Lower leg skin (tissue), 4 donors: ENCODE measurements at regions not wholly inside any gene's neighbourhood (a gene's known extent, or its start where the extent isn't known, plus 50 kb on each side); places are given as distances from the start of the nearest gene placed in this dataset.

Source experiments
- DNase-seq, 2 donors: peaks; one replicate each; pipeline ENCODE4 v3.0.0-alpha.2; 2019; ENCODE audit warnings: low spot score in 2 of 2
- H3K4me3 ChIP-seq: fragments of 200-600 bp; sonication (generic); 2 replicates; pipeline ENCODE4 v1.5.1; 2017; ENCODE audit warnings: mild to moderate bottlenecking, low read depth; ENCODE audit not compliant: poor library complexity, severe bottlenecking
- POLR2A ChIP-seq, 2 donors: fragments of 450-650 bp; IDR thresholded peaks; one replicate each; pipeline ENCODE4 v1.6.1; 2016 to 2017; ENCODE audit warnings: antibody characterized with exemption in 2 of 2, mild to moderate bottlenecking in 1 of 2, moderate library complexity in 1 of 2
- WGBS, 2 donors: methylation state at CpG; one replicate each; pipeline ENCODE4 v1.1.5; 2018; 5-methylcytosine and 5-hydroxymethylcytosine counted together
- intact Hi-C: fragments of 100-400 bp; cut with DNase I; formaldehyde crosslinking; loops from one replicate; pipeline ENCODE4 v1.15.0; 2023; ENCODE audit warnings: low total_unique reads
- TF ChIP-seq, protein P1 (sequence below), 3 donors: fragments of 450-650 bp; IDR thresholded peaks; one replicate each; pipeline ENCODE4 v1.5.1; 2016; ENCODE audit warnings: antibody characterized with exemption in 3 of 3, mild to moderate bottlenecking in 3 of 3, moderate library complexity in 2 of 3

GRCh38 chr5:118185018-118185417, 803.3 kb downstream of the DTWD2 start:
- intact Hi-C loops: no loop called here
- 72 to 76% methylated on average over 3 of the region's 3 CpGs for WGBS, 2 donors
- TF ChIP-seq, protein P1, sequence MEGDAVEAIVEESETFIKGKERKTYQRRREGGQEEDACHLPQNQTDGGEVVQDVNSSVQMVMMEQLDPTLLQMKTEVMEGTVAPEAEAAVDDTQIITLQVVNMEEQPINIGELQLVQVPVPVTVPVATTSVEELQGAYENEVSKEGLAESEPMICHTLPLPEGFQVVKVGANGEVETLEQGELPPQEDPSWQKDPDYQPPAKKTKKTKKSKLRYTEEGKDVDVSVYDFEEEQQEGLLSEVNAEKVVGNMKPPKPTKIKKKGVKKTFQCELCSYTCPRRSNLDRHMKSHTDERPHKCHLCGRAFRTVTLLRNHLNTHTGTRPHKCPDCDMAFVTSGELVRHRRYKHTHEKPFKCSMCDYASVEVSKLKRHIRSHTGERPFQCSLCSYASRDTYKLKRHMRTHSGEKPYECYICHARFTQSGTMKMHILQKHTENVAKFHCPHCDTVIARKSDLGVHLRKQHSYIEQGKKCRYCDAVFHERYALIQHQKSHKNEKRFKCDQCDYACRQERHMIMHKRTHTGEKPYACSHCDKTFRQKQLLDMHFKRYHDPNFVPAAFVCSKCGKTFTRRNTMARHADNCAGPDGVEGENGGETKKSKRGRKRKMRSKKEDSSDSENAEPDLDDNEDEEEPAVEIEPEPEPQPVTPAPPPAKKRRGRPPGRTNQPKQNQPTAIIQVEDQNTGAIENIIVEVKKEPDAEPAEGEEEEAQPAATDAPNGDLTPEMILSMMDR (IDR thresholded peaks at IDR 0.05): no peak
- TF ChIP-seq POLR2A (IDR thresholded peaks at IDR 0.05): no peak
- no peak for DNase-seq
- no peak overlapping the region for H3K4me3 ChIP-seq

- no peak overlapping the region for H3K4me3 ChIP-seq
- intact Hi-C loops: no loop called here
- DNase-seq: no peak
- TF ChIP-seq, protein P1 (IDR thresholded peaks at IDR 0.05): no peak
- TF ChIP-seq POLR2A (IDR thresholded peaks at IDR 0.05): no peak
These were observed 812.2 kb downstream of the DTWD2 start for GRCh38 chr5:118176146-118176545.

GRCh38 chr5:118174671-118175070, 813.7 kb downstream of the DTWD2 start:
- no peak for DNase-seq
- TF ChIP-seq, protein P1 (IDR thresholded peaks at IDR 0.05): no peak
- TF ChIP-seq POLR2A (IDR thresholded peaks at IDR 0.05): no peak
- 77 to 93% methylated on average over 3 of the region's 3 CpGs for WGBS, 2 donors
- intact Hi-C loops: no loop called here
- no peak overlapping the region for H3K4me3 ChIP-seq

- no peak for DNase-seq
- intact Hi-C loops: no loop called here
- H3K4me3 ChIP-seq: no peak overlapping the region
- TF ChIP-seq, protein P1 (IDR thresholded peaks at IDR 0.05): no peak
- TF ChIP-seq POLR2A (IDR thresholded peaks at IDR 0.05): no peak
- WGBS, 2 donors: 86 to 87% methylated on average over 5 of the region's 5 CpGs
These were observed 815.0 kb downstream of the DTWD2 start for GRCh38 chr5:118173340-118173739.

DNA sequence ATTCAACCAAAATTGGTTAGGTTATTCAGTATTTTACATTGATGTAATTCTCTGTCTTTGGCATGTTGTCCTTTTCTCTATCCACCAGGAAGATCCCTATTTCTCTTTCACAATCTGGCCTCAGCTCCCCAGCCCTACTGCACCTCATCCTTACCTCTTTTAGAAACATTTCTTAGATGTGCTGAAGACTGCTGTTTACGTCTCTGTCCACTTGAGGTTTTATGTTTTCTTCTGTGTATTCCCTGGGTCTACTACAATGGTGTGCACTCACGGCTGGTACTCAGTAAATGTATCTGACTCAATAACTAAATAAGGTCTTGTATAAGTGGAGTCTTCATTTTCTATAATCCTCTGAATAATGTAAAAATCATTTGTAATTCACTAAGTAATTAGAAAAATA, 822.7 kb downstream of the DTWD2 start:
- intact Hi-C loops: no loop called here
- 88 to 96% methylated on average over 2 of the region's 2 CpGs for WGBS, 2 donors
- TF ChIP-seq, protein P1 (IDR thresholded peaks at IDR 0.05): no peak
- no peak for TF ChIP-seq POLR2A (IDR thresholded peaks at IDR 0.05)
- no peak overlapping the region for H3K4me3 ChIP-seq
- DNase-seq: no peak

DNA sequence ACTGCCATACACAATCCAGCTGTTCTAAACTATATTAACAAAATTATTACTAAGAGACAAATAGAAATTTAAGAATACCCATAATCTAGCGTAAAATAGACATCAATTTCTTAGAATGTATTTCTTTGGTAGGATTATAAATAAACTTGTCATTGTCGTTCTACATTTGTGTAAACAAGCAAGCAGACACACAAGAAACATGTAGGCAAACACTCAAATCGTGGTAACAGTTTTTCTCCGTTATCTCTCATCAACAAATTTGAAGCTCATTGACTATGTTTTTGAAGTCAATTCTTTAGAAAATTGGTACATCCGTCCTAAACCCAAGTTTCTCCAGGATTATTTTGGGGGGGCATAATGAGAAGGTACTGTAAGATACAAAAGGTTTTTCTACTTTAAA, 832.2 kb downstream of the DTWD2 start:
- TF ChIP-seq, protein P1 (IDR thresholded peaks at IDR 0.05): no peak
- TF ChIP-seq POLR2A (IDR thresholded peaks at IDR 0.05): no peak
- no peak for DNase-seq
- 86 to 91% methylated on average over 5 of the region's 5 CpGs for WGBS, 2 donors
- no peak overlapping the region for H3K4me3 ChIP-seq
- intact Hi-C loops: no loop called here
